Stimulated activated CD8-positive, alpha-beta memory T cell treated with anti-CD3 and anti-CD28 coated beads, Interleukin-4, amount 100 ng/mL, for 48 hours (primary cell): ENCODE measurements at regions not wholly inside any gene's neighbourhood (a gene's known extent, or its start where the extent isn't known, plus 50 kb on each side); places are given as distances from the start of the nearest gene placed in this dataset.

Experiments used
- DNase-seq: peaks from one replicate; pipeline ENCODE4 v3.0.0-alpha.2; 2020

- DNase-seq, result no peak
Observed at GRCh38 chr11:109564241-109564640, 142.3 kb downstream of the C11orf87 start.

DNA sequence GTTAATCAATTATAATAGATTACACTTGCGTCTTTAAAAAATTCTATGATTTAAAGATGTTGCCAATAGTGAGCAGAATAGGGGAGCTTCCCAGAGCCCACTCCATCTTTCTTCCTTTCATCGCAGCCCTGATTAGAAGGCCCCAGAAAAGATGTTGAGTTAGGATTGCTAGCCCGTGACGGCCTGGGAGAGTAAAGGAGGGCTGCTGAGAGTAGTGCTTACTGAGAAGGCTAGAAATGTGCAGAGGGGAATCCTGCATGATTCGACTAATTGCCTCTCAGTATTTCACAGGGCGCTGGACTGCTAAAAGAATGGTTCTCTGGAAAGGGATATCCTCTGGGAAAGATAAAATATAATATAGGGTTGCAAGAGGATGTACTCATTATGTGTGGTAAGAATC lies 160.5 kb downstream of the C11orf87 start:
- no peak for DNase-seq

GRCh38 chr11:109584001-109584972 lies 162.3 kb downstream of the C11orf87 start:
- DNase-seq, result no peak

- no peak for DNase-seq
Observed at GRCh38 chr11:109586789-109587188, 164.8 kb downstream of the C11orf87 start.

DNA sequence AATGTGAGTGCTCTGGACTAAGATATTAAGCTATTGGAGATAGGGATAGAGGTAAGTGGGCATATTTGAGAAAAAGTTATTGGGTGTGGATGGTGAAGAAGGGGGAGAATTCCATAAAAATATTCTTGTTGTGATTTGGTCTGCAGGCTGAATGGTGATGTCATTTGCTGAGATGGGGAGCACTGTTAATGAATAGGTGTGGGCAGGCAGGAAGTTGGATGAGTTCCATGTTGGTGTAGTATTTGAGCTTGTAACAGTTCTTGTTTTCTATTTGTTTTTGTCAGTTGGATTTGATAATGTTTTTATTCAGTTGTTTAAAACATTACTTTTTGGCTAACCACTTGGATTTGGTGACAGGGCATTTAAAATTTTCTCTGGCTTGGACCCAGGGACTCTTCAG lies 168.8 kb downstream of the C11orf87 start:
- no peak for DNase-seq

DNA sequence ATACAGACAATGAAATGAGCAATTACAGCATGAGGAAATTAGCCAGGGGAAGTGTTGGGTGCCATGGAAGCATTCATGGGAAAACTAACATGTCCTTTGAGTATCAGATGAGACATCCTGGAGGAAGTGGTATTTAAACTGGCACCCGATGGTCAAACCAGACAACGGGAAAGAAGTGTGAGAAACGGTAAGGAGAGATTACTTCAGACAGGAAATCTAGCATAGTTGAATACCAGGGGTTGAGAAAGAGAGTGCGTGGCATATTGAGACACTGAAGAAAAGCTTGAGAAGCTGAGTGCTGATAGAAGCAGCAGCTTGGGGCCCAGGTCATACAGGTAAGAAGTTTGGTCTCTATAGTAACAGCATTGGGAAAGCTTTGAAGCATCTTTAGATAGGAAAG lies 175.3 kb downstream of the C11orf87 start:
- DNase-seq, result no peak

GRCh38 chr11:109604481-109605400 lies 182.8 kb downstream of the C11orf87 start:
- no peak for DNase-seq

DNA sequence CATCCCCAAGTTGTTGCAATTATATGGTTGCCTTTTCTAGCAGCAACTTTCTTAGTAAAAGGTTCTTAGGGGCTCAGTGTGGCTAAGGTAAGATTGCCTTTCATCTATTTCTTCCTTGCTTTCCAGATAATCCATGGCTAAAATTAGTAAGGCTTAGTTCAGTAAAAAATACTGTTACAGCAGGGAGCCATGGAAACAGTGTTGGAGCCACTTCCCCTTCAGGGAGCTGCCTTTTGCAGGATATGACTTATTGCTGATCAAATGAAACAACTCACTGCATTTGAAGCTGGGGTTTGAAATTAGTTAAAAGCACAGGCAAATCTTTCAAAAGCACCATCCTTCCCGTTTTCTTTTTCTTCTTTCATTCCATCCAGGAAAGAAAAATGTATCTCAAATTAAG lies 184.3 kb downstream of the C11orf87 start:
- DNase-seq, result no peak

- DNase-seq, result no peak
Observed at GRCh38 chr11:109609454-109610185, 187.6 kb downstream of the C11orf87 start.

DNA sequence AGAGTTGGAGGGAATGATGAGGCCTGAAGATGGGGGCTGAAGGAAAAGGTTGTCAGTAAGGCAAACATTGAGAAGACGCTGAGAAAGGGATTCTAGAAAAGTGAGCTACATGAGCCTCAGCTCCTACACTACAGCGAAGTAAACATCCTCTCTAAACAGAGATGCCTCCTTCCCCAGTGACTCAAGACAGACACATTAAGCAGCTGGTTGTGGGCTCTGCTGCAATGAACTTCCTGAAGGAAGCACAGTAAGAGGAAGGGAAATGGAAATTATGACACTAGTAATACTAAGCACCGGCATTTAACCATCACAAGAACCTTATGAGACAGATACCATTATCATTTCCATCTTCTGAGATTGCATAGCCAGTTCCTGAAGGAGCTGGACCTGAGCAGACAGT lies 190.5 kb downstream of the C11orf87 start:
- DNase-seq, result no peak

GRCh38 chr11:109619498-109619897 lies 197.5 kb downstream of the C11orf87 start:
- no peak for DNase-seq

- DNase-seq, result no peak
Observed at GRCh38 chr11:109629734-109630133, 207.7 kb downstream of the C11orf87 start.

GRCh38 chr11:109641549-109641948 lies 219.6 kb downstream of the C11orf87 start:
- no peak for DNase-seq

DNA sequence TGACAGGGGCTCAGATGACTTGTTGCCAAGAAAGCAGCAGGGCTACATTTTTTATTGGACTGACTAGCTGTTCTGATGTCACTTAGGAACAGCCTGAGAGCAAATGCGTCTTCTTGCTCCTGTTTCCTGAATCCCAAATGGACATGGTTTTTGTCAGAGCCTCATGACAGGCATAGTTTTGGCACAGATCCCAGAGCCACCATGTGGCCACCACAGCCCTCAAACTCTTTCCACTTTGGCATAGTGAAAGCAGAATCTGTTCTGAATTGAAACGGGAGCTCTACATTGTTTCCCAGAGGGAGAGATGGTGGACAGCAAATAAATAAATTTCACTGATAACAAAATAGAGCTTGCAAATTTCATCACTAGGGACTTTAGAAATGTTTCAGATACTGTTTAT lies 222.2 kb downstream of the C11orf87 start:
- DNase-seq, result no peak

DNA sequence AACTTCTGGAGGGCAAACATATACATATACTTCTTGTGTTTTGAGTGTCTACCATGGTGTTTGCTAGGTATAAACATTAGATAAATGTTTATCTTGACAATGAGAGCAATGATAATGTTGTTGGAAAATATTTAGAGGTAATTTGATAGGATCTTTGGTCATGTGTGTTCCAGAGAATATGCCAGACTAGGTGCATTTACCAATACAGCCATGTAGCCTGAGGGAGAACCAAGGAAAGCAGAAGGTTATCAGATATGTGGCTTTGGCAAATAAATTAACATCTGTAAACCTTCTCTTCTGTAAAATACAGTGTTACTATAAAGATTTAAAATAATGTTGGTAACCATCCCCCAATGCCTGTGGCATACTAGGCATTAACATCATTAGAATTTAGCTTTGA lies 226.8 kb downstream of the C11orf87 start:
- no peak for DNase-seq

DNA sequence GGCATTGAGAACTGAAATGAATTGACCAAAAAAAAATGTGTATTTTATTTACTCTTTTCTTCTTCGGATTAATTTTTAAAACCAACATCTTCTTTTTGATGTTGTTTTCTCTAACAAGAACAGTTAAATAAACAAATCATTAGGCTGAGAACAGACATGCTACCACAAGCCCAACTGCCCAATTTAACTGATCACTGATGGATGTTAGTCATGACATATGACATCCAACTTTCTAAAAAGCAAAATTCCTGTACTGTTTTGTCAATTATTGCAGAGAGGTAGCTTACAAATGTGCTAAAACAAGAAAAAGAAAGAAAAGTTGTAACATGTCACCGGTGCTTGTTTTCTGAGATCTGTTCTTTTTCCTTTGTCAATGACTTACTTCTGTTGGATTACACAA lies 232.1 kb downstream of the C11orf87 start:
- DNase-seq, result no peak

DNA sequence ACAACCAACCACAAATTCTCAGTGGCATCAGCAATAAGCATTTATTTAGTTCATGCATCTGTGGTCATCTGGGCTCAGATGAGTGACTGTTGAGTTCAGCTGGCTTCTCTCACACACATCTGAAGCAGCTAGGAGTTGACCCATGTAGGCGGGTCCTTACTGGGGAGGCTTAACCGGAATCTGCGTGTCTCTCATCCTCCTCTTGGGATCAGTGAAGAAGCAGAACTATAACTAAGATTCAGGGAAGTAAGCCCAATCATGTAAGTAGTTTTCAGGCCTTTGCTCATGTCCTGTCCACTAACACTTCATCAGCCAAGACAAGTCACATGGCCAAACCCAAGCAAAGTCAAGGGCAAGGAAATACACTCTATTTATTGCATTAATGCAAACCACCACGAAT lies 236.2 kb downstream of the C11orf87 start:
- no peak for DNase-seq

GRCh38 chr11:109667719-109668118 lies 245.7 kb downstream of the C11orf87 start:
- DNase-seq, result no peak

GRCh38 chr11:109668973-109669634 lies 247.1 kb downstream of the C11orf87 start:
- DNase-seq, result no peak

- DNase-seq, result no peak
Observed at GRCh38 chr11:109677231-109677630, 255.2 kb downstream of the C11orf87 start.

- DNase-seq, result no peak
Observed at GRCh38 chr11:109677876-109678275, 255.9 kb downstream of the C11orf87 start.

- no peak for DNase-seq
Observed at GRCh38 chr11:109680127-109680526, 258.1 kb downstream of the C11orf87 start.
